ENCODE measurements at regions not wholly inside any gene's neighbourhood (a gene's known extent, or its start where the extent isn't known, plus 50 kb on each side); places are given as distances from the start of the nearest gene placed in this dataset.
"Not testable (repeated sequence)": the region's sequence is repeated elsewhere in the genome, so short reads cannot be mapped to it uniquely, and the experiment has no call there.

- intact Hi-C loops (cut with DNase I) = no loop called here
- DNase-seq (ENCODE audit: low spot score) = no peak
Measured at GRCh38 chr13:79943346-79944023, 397.4 kb downstream of the SPRY2 start.

- DNase-seq (ENCODE audit: low spot score) = no peak
- intact Hi-C loops (cut with DNase I) = no loop called here
Measured at GRCh38 chr13:79941752-79942151, 399.2 kb downstream of the SPRY2 start.

- DNase-seq (ENCODE audit: low spot score) = no peak
- intact Hi-C loops (cut with DNase I) = no loop called here
Measured at GRCh38 chr13:79939689-79940088, 401.2 kb downstream of the SPRY2 start.

- DNase-seq (ENCODE audit: low spot score) = no peak
- intact Hi-C loops (cut with DNase I) = no loop called here
Measured at GRCh38 chr13:79937771-79938216, 403.1 kb downstream of the SPRY2 start.

DNA sequence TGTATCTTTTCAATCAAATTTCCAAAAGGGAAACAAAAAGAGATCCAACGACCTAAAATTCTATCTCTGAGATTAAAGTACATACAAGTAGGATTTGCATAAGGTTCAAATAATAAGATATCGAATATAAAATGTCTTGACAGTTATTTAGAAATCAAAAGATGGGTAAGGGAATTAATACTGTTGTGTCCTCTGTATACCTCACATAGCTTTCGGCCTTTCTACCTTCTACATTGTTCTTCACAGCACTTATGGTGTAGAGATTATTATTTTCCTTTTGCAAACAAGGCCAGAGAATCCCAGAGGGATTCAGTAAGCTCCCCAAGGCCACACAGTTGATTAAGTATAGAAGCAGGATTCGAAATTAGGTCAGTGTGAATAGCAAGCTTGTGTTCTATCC, 403.6 kb downstream of the SPRY2 start:
- intact Hi-C loops (cut with DNase I) = no loop called here

GRCh38 chr13:79936368-79937136, 404.4 kb downstream of the SPRY2 start:
- DNase-seq (ENCODE audit: low spot score) = no peak
- intact Hi-C loops (cut with DNase I) = no loop called here

More for the DNA sequence above, 403.6 kb downstream of the SPRY2 start:
- no peak for DNase-seq (ENCODE audit: low spot score)

- no peak for DNase-seq (ENCODE audit: low spot score)
- intact Hi-C loops (cut with DNase I) = no loop called here
Measured at GRCh38 chr13:79935121-79935520, 405.8 kb downstream of the SPRY2 start.

GRCh38 chr13:79933389-79933788, 407.5 kb downstream of the SPRY2 start:
- intact Hi-C loops (cut with DNase I) = no loop called here
- no peak for DNase-seq (ENCODE audit: low spot score)

GRCh38 chr13:79932556-79932955, 408.4 kb downstream of the SPRY2 start:
- no peak for DNase-seq (ENCODE audit: low spot score)
- intact Hi-C loops (cut with DNase I) = no loop called here

DNA sequence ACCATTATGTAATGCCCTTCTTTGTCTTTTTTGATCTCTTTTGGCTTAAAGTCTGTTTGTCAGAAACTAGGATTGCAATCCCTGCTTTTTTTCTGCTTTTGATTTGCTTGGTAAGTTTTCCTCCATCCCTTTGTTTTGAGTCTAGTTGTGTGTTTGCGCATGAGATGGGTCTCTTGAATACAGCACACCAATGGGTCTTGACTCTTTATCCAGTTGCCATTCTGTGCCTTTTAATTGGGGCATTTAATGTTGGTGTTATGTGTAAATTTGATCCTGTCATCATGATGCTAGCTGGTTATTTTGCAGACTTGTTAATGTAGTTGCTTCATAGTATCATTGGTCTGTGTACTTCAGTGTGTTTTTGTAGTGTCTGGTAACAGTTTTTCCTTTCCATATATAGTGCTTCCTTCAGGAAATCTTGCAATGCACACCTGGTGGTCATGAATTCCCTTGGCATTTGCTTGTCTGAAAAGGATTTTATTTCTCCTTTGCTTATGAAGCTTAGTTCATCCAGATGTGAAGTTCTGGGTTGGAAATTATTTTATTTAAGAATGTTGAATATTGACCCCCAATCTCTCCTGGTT, 416.9 kb downstream of the SPRY2 start:
- DNase-seq (ENCODE audit: low spot score); intact Hi-C loops (cut with DNase I): not testable (repeated sequence)

GRCh38 chr13:79919091-79919490, 421.8 kb downstream of the SPRY2 start:
- no peak for DNase-seq (ENCODE audit: low spot score)
- intact Hi-C loops (cut with DNase I) = no loop called here

GRCh38 chr13:79918620-79919019, 422.3 kb downstream of the SPRY2 start:
- no peak for DNase-seq (ENCODE audit: low spot score)
- intact Hi-C loops (cut with DNase I) = no loop called here

- DNase-seq (ENCODE audit: low spot score) = no peak
- intact Hi-C loops (cut with DNase I) = no loop called here
Measured at GRCh38 chr13:79917628-79918027, 423.3 kb downstream of the SPRY2 start.

DNA sequence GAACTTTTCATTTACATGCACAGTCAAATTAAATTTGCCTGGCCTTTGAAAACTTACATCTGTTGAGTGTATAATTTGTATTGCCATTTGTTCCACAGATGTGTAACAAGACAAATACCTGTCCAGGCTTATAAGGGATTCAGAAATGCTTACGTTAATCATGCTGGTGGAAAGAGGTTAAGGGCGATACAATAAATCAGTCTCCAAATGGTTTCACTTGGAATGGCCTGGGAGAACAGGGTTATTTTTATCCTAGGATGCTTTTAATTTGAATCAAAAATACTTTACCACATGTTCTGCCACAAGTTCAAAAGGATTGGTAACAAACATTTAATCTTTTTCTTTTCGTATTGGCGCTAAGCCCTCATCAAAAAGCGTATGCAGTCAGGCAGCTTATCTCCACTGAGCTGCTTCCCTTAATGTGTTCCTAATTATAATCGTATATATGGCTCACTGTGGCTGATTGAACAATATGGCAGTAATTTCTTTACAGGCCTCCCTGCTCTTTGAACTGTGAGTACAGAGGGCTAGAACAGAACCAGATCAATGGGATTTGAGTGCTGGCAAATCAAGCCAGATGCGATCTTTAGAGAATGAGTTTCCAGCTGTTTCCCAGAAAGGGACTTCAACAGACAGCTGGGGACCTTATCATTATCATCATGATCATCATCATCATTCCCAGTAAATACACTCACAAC, 425.7 kb downstream of the SPRY2 start:
- DNase-seq (ENCODE audit: low spot score) = no peak
- intact Hi-C loops (cut with DNase I) = no loop called here

GRCh38 chr13:79913141-79913827, 427.6 kb downstream of the SPRY2 start:
- intact Hi-C loops (cut with DNase I) = no loop called here
- DNase-seq (ENCODE audit: low spot score) = no peak

- intact Hi-C loops (cut with DNase I) = no loop called here
- no peak for DNase-seq (ENCODE audit: low spot score)
Measured at GRCh38 chr13:79912403-79912802, 428.5 kb downstream of the SPRY2 start.

GRCh38 chr13:79910875-79911540, 429.9 kb downstream of the SPRY2 start:
- no peak for DNase-seq (ENCODE audit: low spot score)
- intact Hi-C loops (cut with DNase I) = no loop called here

DNA sequence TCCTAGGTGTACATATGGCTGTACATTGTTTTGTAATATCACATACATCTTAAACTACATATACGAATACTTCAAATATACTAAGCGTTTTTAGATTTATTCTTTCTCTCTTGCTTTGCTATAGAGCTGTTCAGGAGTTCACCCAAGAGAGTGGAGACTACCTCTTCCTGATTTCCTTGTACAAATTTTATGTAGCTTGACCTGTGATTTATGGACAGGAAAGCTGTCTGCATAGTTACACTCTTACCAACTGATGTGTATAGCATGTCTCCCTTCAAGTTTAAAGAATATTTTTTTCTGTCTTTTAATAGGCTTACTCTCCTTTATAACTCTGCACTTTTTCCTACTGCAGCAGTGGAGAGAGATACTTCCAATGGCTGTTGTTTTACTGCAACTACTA, 428.7 kb downstream of the NDFIP2 start:
- intact Hi-C loops (cut with DNase I) = no loop called here
- DNase-seq (ENCODE audit: low spot score) = no peak

DNA sequence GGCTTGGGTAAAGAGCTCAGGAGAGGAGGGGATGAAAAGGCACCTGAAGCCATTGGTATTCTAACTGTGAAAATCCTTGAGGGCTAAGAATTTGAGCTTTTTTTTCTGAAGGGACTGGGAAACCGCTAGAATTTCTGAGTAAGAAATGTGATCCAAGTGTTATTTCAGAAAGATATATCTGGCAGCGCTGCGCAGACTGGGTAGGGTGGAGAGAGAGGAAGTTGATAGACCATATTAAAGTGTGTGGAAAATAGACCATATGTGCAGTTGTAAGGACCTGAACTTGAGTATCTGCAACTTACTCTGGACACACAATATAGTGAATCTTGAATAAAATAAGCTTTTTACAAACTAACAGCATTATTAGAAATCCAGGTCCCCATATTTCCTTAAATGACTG, 427.4 kb downstream of the NDFIP2 start:
- intact Hi-C loops (cut with DNase I) = no loop called here
- DNase-seq (ENCODE audit: low spot score) = no peak

All from cardiac septum (tissue), 1 donor.